ENCODE measurements at regions not wholly inside any gene's neighbourhood (a gene's known extent, or its start where the extent isn't known, plus 50 kb on each side); places are given as distances from the start of the nearest gene placed in this dataset.

GRCh38 chr2:65881592-65881991, 449.2 kb upstream of the SPRED2 start:
- TF ChIP-seq POLR2A (IDR thresholded peaks at IDR 0.05) = no peak
- TF ChIP-seq CTCF (IDR thresholded peaks at IDR 0.05 in 4 of 5, conservative IDR thresholded peaks at IDR 0.05 in 1 of 5) = no peak
